ENCODE measurements at regions not wholly inside any gene's neighbourhood (a gene's known extent, or its start where the extent isn't known, plus 50 kb on each side); places are given as distances from the start of the nearest gene placed in this dataset.

DNA sequence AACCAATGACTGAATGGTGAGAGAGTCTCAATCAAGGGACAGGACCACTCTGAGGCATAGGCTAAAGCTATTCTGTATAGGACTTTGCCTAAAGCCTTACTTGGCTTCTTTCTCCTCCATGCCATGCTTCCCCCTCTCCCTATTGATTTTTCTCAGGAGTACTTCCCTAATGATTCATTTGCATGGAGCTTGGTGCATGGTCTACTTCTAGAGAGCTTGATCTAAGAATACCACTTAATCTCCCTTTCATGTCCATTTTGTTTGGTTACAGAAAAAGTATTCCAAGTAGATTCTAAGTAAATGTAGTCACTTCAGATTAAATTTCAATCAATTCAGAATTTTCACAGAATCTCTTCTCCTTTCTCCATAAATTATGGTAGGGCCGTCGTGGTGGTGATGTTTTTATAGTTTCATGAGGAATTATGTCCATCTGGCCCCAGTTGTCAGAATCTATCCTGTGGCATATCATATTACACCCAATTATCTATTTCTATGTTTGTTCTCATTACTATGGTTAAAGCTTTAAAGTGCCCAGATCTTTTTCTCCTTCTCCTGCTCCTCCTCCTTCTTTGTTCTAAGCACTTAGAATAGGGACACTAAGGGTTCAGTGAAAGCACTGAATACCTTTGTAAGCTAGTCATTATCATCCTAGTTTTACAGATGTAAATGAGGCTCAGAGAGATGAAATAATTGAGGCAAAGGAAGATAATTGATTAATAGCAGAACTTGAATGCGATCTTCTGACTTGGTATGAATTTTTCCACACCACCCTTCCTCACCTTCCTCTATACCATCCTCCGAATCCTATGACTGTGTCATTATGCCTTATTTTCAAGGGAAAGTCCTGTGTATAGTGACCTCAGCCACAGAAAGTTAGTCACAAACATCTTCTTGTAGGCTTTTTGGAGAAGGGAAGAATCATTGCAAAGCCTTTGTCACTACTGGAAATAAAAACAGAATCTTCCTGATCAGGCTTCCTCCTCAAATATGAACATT is 85.6 kb upstream of the ZRANB2 start:
- no peak for TF ChIP-seq POLR2A (IDR thresholded peaks at IDR 0.05)
- TF ChIP-seq CTCF (IDR thresholded peaks at IDR 0.05) = no peak

Data from lower leg skin (tissue), 3 donors.